Hepatocyte (in vitro differentiated cells): ENCODE measurements at regions not wholly inside any gene's neighbourhood (a gene's known extent, or its start where the extent isn't known, plus 50 kb on each side); places are given as distances from the start of the nearest gene placed in this dataset.
"Not testable (repeated sequence)": the region's sequence is repeated elsewhere in the genome, so short reads cannot be mapped to it uniquely, and the experiment has no call there.

Experiments
- DNase-seq: peaks from one replicate; pipeline ENCODE4 v3.0.0-alpha.2; 2016; ENCODE audit warnings: low spot score
- H2AFZ ChIP-seq: fragments of 200-600 bp; sonication (generic); 2 replicates; pipeline ENCODE4 v1.6.0; 2016; ENCODE audit warnings: antibody characterized with exemption, mild to moderate bottlenecking
- H3K27ac ChIP-seq: fragments of 200-600 bp; sonication (generic); 2 replicates; pipeline ENCODE4 v1.5.1; 2016; ENCODE audit warnings: mild to moderate bottlenecking
- H3K27me3 ChIP-seq: fragments of 200-600 bp; sonication (generic); 2 replicates; pipeline ENCODE4 v1.6.1; 2016
- H3K36me3 ChIP-seq: fragments of 200-600 bp; sonication (generic); replicated peaks from 2 replicates; pipeline ENCODE4 v1.5.1; 2016; ENCODE audit warnings: low read depth; ENCODE audit not compliant: insufficient read depth
- H3K4me1 ChIP-seq: fragments of 200-600 bp; sonication (generic); 2 replicates; pipeline ENCODE4 v1.5.1; 2016; ENCODE audit warnings: mild to moderate bottlenecking, moderate library complexity; ENCODE audit not compliant: insufficient read depth
- H3K4me2 ChIP-seq: fragments of 200-600 bp; sonication (generic); 2 replicates; pipeline ENCODE4 v1.6.0; 2016
- H3K4me3 ChIP-seq: fragments of 200-600 bp; sonication (generic); 2 replicates; pipeline ENCODE4 v1.5.1; 2016; ENCODE audit warnings: mild to moderate bottlenecking
- H3K79me2 ChIP-seq: fragments of 200-600 bp; sonication (generic); 2 replicates; pipeline ENCODE4 v1.6.0; 2017; ENCODE audit warnings: mild to moderate bottlenecking
- H3K9me2 ChIP-seq: fragments of 200-600 bp; sonication (generic); replicated peaks from 2 replicates; pipeline ENCODE4 v1.6.0; 2017; ENCODE audit warnings: mild to moderate bottlenecking; ENCODE audit not compliant: insufficient read depth
- H3K9me3 ChIP-seq: fragments of 200-600 bp; sonication (generic); 2 replicates; pipeline ENCODE4 v1.5.1; 2016; ENCODE audit warnings: low read depth, mild to moderate bottlenecking
- H4K20me1 ChIP-seq: fragments of 200-600 bp; sonication (generic); 2 replicates; pipeline ENCODE4 v1.6.0; 2016; ENCODE audit warnings: mild to moderate bottlenecking; ENCODE audit not compliant: insufficient read depth, poor library complexity, severe bottlenecking
- CTCF ChIP-seq: fragments of 200-600 bp; sonication (generic); IDR thresholded peaks from 2 replicates; pipeline ENCODE4 v1.5.1; 2016; ENCODE audit warnings: antibody characterized with exemption, mild to moderate bottlenecking; ENCODE audit not compliant: poor library complexity
- EZH2 ChIP-seq: fragments of 200-600 bp; sonication (generic); IDR thresholded peaks from 2 replicates; pipeline ENCODE4 v1.6.1; 2016; ENCODE audit warnings: antibody characterized with exemption, mild to moderate bottlenecking, borderline replicate concordance
- EZH2phosphoT487 ChIP-seq: fragments of 200-600 bp; sonication (generic); IDR thresholded peaks from one replicate; pipeline ENCODE4 v1.6.1; 2018; ENCODE audit warnings: antibody characterized with exemption, mild to moderate bottlenecking, low read depth, moderate library complexity; ENCODE audit not compliant: unreplicated experiment, severe bottlenecking
- WGBS: methylation state at CpG from one replicate; pipeline ENCODE4 v1.1.6; 2016; ENCODE audit warnings: low lambda C conversion rate; ENCODE audit errors: missing lambda C conversion rate; 5-methylcytosine and 5-hydroxymethylcytosine counted together

GRCh38 chr5:99030906-99031440 is 102.2 kb upstream of the CHD1 start:
- Histone ChIP-seq H3K4me1 (no peaks in the 10 kb centered on the region), H2AFZ (no peak overlapping the region), H3K9me2 (no peaks in the 10 kb centered on the region), H3K27ac (no peak overlapping the region), H3K79me2 (no peaks in the 10 kb centered on the region), H3K27me3 (no peaks in the 10 kb centered on the region), H4K20me1 (no peaks in the 10 kb centered on the region), H3K9me3 (no peaks in the 10 kb centered on the region), H3K4me3 (no peak overlapping the region), H3K36me3 (no peaks in the 10 kb centered on the region), H3K4me2 (no peak overlapping the region)
- no peak for DNase-seq
- no peak for TF ChIP-seq EZH2
- no peak for TF ChIP-seq EZH2phosphoT487
- TF ChIP-seq CTCF: no peak

DNA sequence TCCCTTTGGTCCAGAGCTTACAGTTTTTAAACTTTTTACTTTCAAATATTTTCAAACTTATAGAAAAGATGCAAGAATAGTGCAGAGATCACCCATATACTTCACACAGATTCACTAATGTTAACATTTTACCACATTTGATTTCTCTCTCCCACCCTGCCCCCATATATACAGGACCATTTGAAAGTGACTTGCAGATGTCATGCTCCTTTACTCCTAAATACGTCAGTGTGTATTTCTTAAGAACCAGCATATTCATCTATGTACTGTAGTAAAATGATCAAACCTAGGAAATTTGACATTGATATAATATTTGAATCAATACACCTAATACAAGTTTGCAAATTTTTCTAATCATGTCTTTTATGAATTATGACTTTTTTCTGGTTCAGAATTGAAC is 100.4 kb upstream of the CHD1 start:
- Histone ChIP-seq H3K4me2 (no peak overlapping the region), H3K9me3 (no peaks in the 10 kb centered on the region), H3K4me1 (peaks cover 3% of the 10 kb centered on the region), H3K36me3 (no peaks in the 10 kb centered on the region), H3K27me3 (no peaks in the 10 kb centered on the region), H3K27ac (no peak overlapping the region), H3K79me2 (no peaks in the 10 kb centered on the region), H3K9me2 (no peaks in the 10 kb centered on the region), H2AFZ (no peak overlapping the region), H3K4me3 (no peak overlapping the region), H4K20me1 (no peaks in the 10 kb centered on the region)
- TF ChIP-seq EZH2 (no peak), EZH2phosphoT487 (no peak), CTCF (no peak)
- 94% methylated on average over 1 of the region's 1 CpG for WGBS
- no peak for DNase-seq

DNA sequence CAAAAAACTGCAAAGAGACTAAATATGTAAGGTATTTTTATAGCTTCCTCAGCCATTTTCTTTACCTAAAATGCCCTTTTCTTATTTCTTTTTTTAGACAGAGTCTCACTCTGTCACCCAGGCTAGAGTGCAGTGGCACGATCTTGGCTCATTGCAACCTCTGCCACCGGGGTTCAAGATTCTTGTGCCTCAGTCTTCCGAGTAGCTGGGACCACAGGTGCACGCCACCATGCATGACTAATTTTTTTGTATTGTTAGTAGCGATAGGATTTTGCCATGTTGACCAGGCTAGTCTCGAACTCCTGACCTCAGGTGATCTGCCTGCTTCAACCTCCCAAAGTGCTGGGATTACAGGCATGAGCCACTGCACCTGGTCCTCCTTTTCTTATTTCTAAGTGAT is 99.4 kb upstream of the CHD1 start:
- not testable (repeated sequence) for H3K9me3 ChIP-seq, H3K79me2 ChIP-seq, H3K4me3 ChIP-seq, H3K9me2 ChIP-seq, H2AFZ ChIP-seq, H4K20me1 ChIP-seq, H3K4me2 ChIP-seq, H3K27ac ChIP-seq, H3K4me1 ChIP-seq, DNase-seq, H3K36me3 ChIP-seq, H3K27me3 ChIP-seq
- 94% methylated on average over 6 of the region's 6 CpGs for WGBS

DNA sequence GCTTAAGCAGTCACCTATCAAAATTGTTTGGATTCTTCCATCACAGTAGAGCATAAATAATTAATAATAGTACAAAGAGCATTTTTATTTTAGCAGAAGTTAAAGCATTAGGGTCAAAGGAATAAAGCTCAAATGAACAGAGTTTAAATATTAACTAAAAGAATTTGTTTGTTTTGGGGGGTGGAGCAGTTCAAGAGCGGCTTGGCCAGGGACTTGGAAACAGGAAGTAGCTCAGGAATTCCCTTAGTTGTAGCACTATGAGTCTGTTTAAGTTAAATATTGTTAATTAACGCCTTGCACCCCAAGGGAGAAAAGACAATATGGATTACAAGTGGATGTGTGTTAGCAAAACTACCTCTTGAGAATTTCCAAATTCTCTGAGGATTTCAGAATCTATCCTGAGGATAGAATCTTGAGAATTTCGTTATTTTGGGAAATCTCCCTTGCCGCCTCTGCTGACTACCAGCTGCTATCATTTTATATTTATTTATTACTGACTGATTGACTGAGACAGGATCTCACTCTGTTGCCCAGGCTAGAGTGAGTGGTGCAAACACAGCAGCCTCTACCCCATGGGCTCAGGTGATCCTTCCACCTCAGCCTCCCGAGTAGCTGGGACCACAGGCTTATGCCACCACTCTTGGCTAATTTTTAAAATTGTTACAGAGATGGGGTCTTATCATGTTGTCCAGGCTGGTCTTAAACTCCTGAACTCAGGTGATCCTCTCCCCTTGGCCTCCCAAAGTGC is 96.7 kb upstream of the CHD1 start:
- WGBS: 68% methylated on average over 5 of the region's 5 CpGs
- no peaks in the 10 kb centered on the region for H3K79me2 ChIP-seq
- DNase-seq: peak; percentile 66
- H3K4me3 ChIP-seq: no peak overlapping the region
- no peaks in the 10 kb centered on the region for H3K9me2 ChIP-seq
- no peaks in the 10 kb centered on the region for H3K9me3 ChIP-seq
- no peak for TF ChIP-seq EZH2phosphoT487
- no peak for TF ChIP-seq CTCF
- H3K36me3 ChIP-seq: no peaks in the 10 kb centered on the region
- H4K20me1 ChIP-seq: no peaks in the 10 kb centered on the region
- H2AFZ ChIP-seq: peak overlapping the region; percentile 2
- no peaks in the 10 kb centered on the region for H3K27me3 ChIP-seq
- H3K27ac ChIP-seq: peak overlapping the region; percentile 53
- H3K4me2 ChIP-seq: peak overlapping the region; percentile 32
- H3K4me1 ChIP-seq: peaks cover 14% of the 10 kb centered on the region
